ENCODE measurements at regions not wholly inside any gene's neighbourhood (a gene's known extent, or its start where the extent isn't known, plus 50 kb on each side); places are given as distances from the start of the nearest gene placed in this dataset.
"Not testable (repeated sequence)": the region's sequence is repeated elsewhere in the genome, so short reads cannot be mapped to it uniquely, and the experiment has no call there.

GRCh38 chr5:111963555-111963954 lies 206.6 kb upstream of the NREP start:
- no peak overlapping the region for H3K27ac Mint-ChIP-seq
- H3K27me3 Mint-ChIP-seq: peaks cover 3% of the 10 kb centered on the region
- ChIA-PET POLR2A (no interaction called here), CTCF (no interaction called here)
- H3K9me3 Mint-ChIP-seq: no peaks in the 10 kb centered on the region
- no peak for DNase-seq
- H3K4me3 Mint-ChIP-seq: no peak overlapping the region
- no peaks in the 10 kb centered on the region for H3K4me1 Mint-ChIP-seq
- no peaks in the 10 kb centered on the region for H3K36me3 Mint-ChIP-seq (ENCODE audit: low read depth)

GRCh38 chr5:111962906-111963305 lies 205.9 kb upstream of the NREP start:
- Mint-ChIP-seq H3K4me1 (no peaks in the 10 kb centered on the region), H3K4me3 (no peak overlapping the region), H3K36me3 (ENCODE audit: low read depth) (no peaks in the 10 kb centered on the region), H3K27ac (no peak overlapping the region), H3K9me3 (no peaks in the 10 kb centered on the region), H3K27me3 (peaks cover 2% of the 10 kb centered on the region)
- no peak for DNase-seq
- POLR2A ChIA-PET: no interaction called here
- CTCF ChIA-PET: no interaction called here

GRCh38 chr5:111961862-111962261 lies 204.9 kb upstream of the NREP start:
- ChIA-PET POLR2A (interaction anchor here (0.7 kb wide), 1 partner anchor 20 kb away, joined by 3 read pairs; no protein-coding TSS in a partner anchor), CTCF (no interaction called here)
- Mint-ChIP-seq H3K9me3 (no peaks in the 10 kb centered on the region), H3K36me3 (ENCODE audit: low read depth) (no peaks in the 10 kb centered on the region), H3K4me1 (no peaks in the 10 kb centered on the region), H3K27ac (no peak overlapping the region), H3K27me3 (peaks cover 2% of the 10 kb centered on the region), H3K4me3 (no peak overlapping the region)
- no peak for DNase-seq

- POLR2A ChIA-PET: no interaction called here
- no peak overlapping the region for H3K4me3 Mint-ChIP-seq
- H3K27ac Mint-ChIP-seq: no peak overlapping the region
- no peaks in the 10 kb centered on the region for H3K4me1 Mint-ChIP-seq
- H3K9me3 Mint-ChIP-seq: no peaks in the 10 kb centered on the region
- no peaks in the 10 kb centered on the region for H3K27me3 Mint-ChIP-seq
- H3K36me3 Mint-ChIP-seq (ENCODE audit: low read depth): no peaks in the 10 kb centered on the region
- CTCF ChIA-PET: no interaction called here
- no peak for DNase-seq
Measured at GRCh38 chr5:111960476-111961215, 203.7 kb upstream of the NREP start.

GRCh38 chr5:111958851-111959250 lies 201.9 kb upstream of the NREP start:
- H3K27ac Mint-ChIP-seq: no peak overlapping the region
- no peak overlapping the region for H3K4me3 Mint-ChIP-seq
- DNase-seq: no peak
- no peaks in the 10 kb centered on the region for H3K27me3 Mint-ChIP-seq
- H3K9me3 Mint-ChIP-seq: no peaks in the 10 kb centered on the region
- no peaks in the 10 kb centered on the region for H3K4me1 Mint-ChIP-seq
- no peaks in the 10 kb centered on the region for H3K36me3 Mint-ChIP-seq (ENCODE audit: low read depth)
- ChIA-PET POLR2A (no interaction called here), CTCF (no interaction called here)

- H3K27me3 Mint-ChIP-seq; H3K36me3 Mint-ChIP-seq (ENCODE audit: low read depth); POLR2A ChIA-PET; CTCF ChIA-PET; H3K27ac Mint-ChIP-seq; H3K4me3 Mint-ChIP-seq; H3K4me1 Mint-ChIP-seq; H3K9me3 Mint-ChIP-seq; DNase-seq: not testable (repeated sequence)
Measured at GRCh38 chr5:111956765-111957164, 199.8 kb upstream of the NREP start.

GRCh38 chr5:111954516-111955395 lies 197.8 kb upstream of the NREP start:
- ChIA-PET CTCF (no interaction called here), POLR2A (no interaction called here)
- Mint-ChIP-seq H3K4me1 (no peaks in the 10 kb centered on the region), H3K9me3 (no peaks in the 10 kb centered on the region), H3K27ac (no peak overlapping the region), H3K27me3 (peaks cover 4% of the 10 kb centered on the region), H3K4me3 (no peak overlapping the region), H3K36me3 (ENCODE audit: low read depth) (no peaks in the 10 kb centered on the region)
- DNase-seq: no peak

- Mint-ChIP-seq H3K4me3 (no peak overlapping the region), H3K9me3 (no peaks in the 10 kb centered on the region), H3K4me1 (no peaks in the 10 kb centered on the region), H3K27ac (no peak overlapping the region), H3K27me3 (peaks cover 4% of the 10 kb centered on the region), H3K36me3 (ENCODE audit: low read depth) (no peaks in the 10 kb centered on the region)
- no peak for DNase-seq
- POLR2A ChIA-PET: no interaction called here
- CTCF ChIA-PET: no interaction called here
Measured at GRCh38 chr5:111953351-111954127, 196.5 kb upstream of the NREP start.

GRCh38 chr5:111952555-111952954 lies 195.6 kb upstream of the NREP start:
- no peaks in the 10 kb centered on the region for H3K9me3 Mint-ChIP-seq
- DNase-seq: no peak
- no peak overlapping the region for H3K27ac Mint-ChIP-seq
- no peaks in the 10 kb centered on the region for H3K36me3 Mint-ChIP-seq (ENCODE audit: low read depth)
- ChIA-PET POLR2A (no interaction called here), CTCF (no interaction called here)
- H3K27me3 Mint-ChIP-seq: peaks cover 4% of the 10 kb centered on the region
- H3K4me1 Mint-ChIP-seq: no peaks in the 10 kb centered on the region
- no peak overlapping the region for H3K4me3 Mint-ChIP-seq

- H3K4me3 Mint-ChIP-seq: no peak overlapping the region
- POLR2A ChIA-PET: no interaction called here
- H3K4me1 Mint-ChIP-seq: no peaks in the 10 kb centered on the region
- no peaks in the 10 kb centered on the region for H3K36me3 Mint-ChIP-seq (ENCODE audit: low read depth)
- H3K27me3 Mint-ChIP-seq: peaks cover 4% of the 10 kb centered on the region
- H3K27ac Mint-ChIP-seq: no peak overlapping the region
- DNase-seq: no peak
- no peaks in the 10 kb centered on the region for H3K9me3 Mint-ChIP-seq
- CTCF ChIA-PET: no interaction called here
Measured at GRCh38 chr5:111950660-111951059, 193.7 kb upstream of the NREP start.

- POLR2A ChIA-PET: no interaction called here
- CTCF ChIA-PET: no interaction called here
- no peak for DNase-seq
- H3K27me3 Mint-ChIP-seq: peaks cover under 1% of the 10 kb centered on the region
- H3K36me3 Mint-ChIP-seq (ENCODE audit: low read depth): no peaks in the 10 kb centered on the region
- H3K4me1 Mint-ChIP-seq: no peaks in the 10 kb centered on the region
- H3K9me3 Mint-ChIP-seq: no peaks in the 10 kb centered on the region
- H3K27ac Mint-ChIP-seq: no peak overlapping the region
- no peak overlapping the region for H3K4me3 Mint-ChIP-seq
Measured at GRCh38 chr5:111948092-111948841, 191.3 kb upstream of the NREP start.

- CTCF ChIA-PET: no interaction called here
- H3K27me3 Mint-ChIP-seq: peaks cover 2% of the 10 kb centered on the region
- no peak overlapping the region for H3K27ac Mint-ChIP-seq
- H3K4me1 Mint-ChIP-seq: no peaks in the 10 kb centered on the region
- POLR2A ChIA-PET: no interaction called here
- H3K9me3 Mint-ChIP-seq: no peaks in the 10 kb centered on the region
- no peaks in the 10 kb centered on the region for H3K36me3 Mint-ChIP-seq (ENCODE audit: low read depth)
- DNase-seq: no peak
- H3K4me3 Mint-ChIP-seq: no peak overlapping the region
Measured at GRCh38 chr5:111946556-111946955, 189.6 kb upstream of the NREP start.

- CTCF ChIA-PET: interaction anchor here (0.5 kb wide), 1 partner anchor 745 kb away, joined by 3 read pairs; no protein-coding TSS in a partner anchor
- H3K27me3 Mint-ChIP-seq: peaks cover 2% of the 10 kb centered on the region
- POLR2A ChIA-PET: no interaction called here
- H3K4me1 Mint-ChIP-seq: no peaks in the 10 kb centered on the region
- no peaks in the 10 kb centered on the region for H3K36me3 Mint-ChIP-seq (ENCODE audit: low read depth)
- no peak for DNase-seq
- no peak overlapping the region for H3K4me3 Mint-ChIP-seq
- H3K27ac Mint-ChIP-seq: no peak overlapping the region
- H3K9me3 Mint-ChIP-seq: no peaks in the 10 kb centered on the region
Measured at GRCh38 chr5:111945535-111945934, 188.5 kb upstream of the NREP start.
